NT2/D1 (cell line): ENCODE measurements at regions not wholly inside any gene's neighbourhood (a gene's known extent, or its start where the extent isn't known, plus 50 kb on each side); places are given as distances from the start of the nearest gene placed in this dataset.
"Not testable (repeated sequence)": the region's sequence is repeated elsewhere in the genome, so short reads cannot be mapped to it uniquely, and the experiment has no call there.

Source experiments
- DNase-seq: peaks from one replicate; pipeline ENCODE4 v3.0.0-alpha.2; 2011; ENCODE audit warnings: low read depth, low spot score
- H3K27me3 ChIP-seq: 2 replicates; pipeline ENCODE4 v1.6.0; 2011; ENCODE audit warnings: mild to moderate bottlenecking; ENCODE audit not compliant: insufficient read length, insufficient read depth
- H3K36me3 ChIP-seq: 2 replicates; pipeline ENCODE4 v1.6.1; 2011; ENCODE audit warnings: mild to moderate bottlenecking, low read length, mixed read lengths; ENCODE audit not compliant: insufficient read depth, insufficient read length
- H3K4me1 ChIP-seq: 2 replicates; pipeline ENCODE4 v1.5.1; 2011; ENCODE audit not compliant: insufficient read depth, insufficient read length
- H3K4me3 ChIP-seq: 2 replicates; pipeline ENCODE4 v1.5.1; 2011; ENCODE audit warnings: low read depth; ENCODE audit not compliant: insufficient read length
- H3K9ac ChIP-seq: 2 replicates; pipeline ENCODE4 v1.6.0; 2011; ENCODE audit warnings: low read depth; ENCODE audit not compliant: insufficient read length
- H3K9me3 ChIP-seq: 2 replicates; pipeline ENCODE4 v1.5.1; 2011; ENCODE audit warnings: mild to moderate bottlenecking, low read length; ENCODE audit not compliant: insufficient read depth
- SUZ12 ChIP-seq: IDR thresholded peaks from 2 replicates; pipeline ENCODE4 v1.6.1; 2011; ENCODE audit not compliant: insufficient read length, insufficient read depth; ENCODE audit errors: extremely low read depth
- YY1 ChIP-seq: IDR thresholded peaks from 2 replicates; pipeline ENCODE4 v1.6.1; 2011; ENCODE audit not compliant: insufficient read length, insufficient read depth
- ZNF274 ChIP-seq: IDR thresholded peaks from 2 replicates; pipeline ENCODE4 v1.6.1; 2011; ENCODE audit warnings: mild to moderate bottlenecking, low read depth, low read length

DNA sequence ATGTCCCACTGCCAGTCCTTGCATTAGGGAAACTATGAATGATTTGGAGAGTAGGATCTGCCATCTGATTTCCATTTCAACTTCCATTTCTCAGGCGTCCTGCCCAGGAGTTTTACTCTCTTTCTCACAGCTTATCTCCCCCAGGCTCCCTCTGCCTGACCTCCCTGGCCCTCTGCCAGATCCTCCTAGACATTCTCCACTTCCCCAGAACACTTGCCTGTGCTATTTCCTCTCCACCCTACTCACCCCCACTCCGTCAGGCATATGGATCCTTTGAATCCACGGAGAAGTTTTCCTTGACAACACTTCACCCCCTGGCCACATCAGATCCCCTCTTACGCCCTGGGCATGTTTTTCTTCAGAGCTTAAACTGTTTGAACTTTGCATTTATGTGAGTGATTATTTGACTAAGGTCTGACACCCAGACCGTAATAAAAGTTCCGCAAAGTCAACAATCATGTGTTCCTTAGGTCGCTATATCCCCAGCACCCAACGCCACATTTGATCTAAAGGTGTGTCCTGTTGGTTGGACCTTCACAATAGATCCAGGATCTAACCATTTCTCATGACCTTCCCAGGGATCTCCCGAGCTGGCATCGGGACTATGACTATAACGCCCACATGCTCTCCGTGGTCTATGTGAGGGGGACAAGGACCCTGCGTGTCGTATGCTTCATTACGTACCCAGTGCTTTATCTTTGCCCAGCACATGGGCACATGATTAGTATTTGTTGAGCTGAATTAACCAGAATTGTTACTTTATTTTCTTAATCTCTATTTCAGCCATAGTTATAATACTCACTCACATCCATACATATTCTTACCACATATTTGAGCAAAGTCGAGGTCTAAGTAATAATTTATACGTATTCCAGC lies 255.8 kb upstream of the FOXN3 start:
- no peaks in the 10 kb centered on the region for H3K36me3 ChIP-seq
- DNase-seq = no peak
- no peak overlapping the region for H3K9ac ChIP-seq
- TF ChIP-seq SUZ12 (no peak), ZNF274 (no peak), YY1 (no peak)
- no peaks in the 10 kb centered on the region for H3K9me3 ChIP-seq
- no peaks in the 10 kb centered on the region for H3K4me1 ChIP-seq
- no peak overlapping the region for H3K4me3 ChIP-seq
- H3K27me3 ChIP-seq = no peaks in the 10 kb centered on the region

GRCh38 chr14:89669193-89669592 lies 252.2 kb upstream of the FOXN3 start:
- no peak for DNase-seq
- Histone ChIP-seq H3K9ac (no peak overlapping the region), H3K9me3 (no peaks in the 10 kb centered on the region), H3K4me1 (no peaks in the 10 kb centered on the region), H3K36me3 (no peaks in the 10 kb centered on the region), H3K4me3 (no peak overlapping the region), H3K27me3 (no peaks in the 10 kb centered on the region)
- no peak for TF ChIP-seq ZNF274
- no peak for TF ChIP-seq SUZ12
- TF ChIP-seq YY1 = no peak

DNA sequence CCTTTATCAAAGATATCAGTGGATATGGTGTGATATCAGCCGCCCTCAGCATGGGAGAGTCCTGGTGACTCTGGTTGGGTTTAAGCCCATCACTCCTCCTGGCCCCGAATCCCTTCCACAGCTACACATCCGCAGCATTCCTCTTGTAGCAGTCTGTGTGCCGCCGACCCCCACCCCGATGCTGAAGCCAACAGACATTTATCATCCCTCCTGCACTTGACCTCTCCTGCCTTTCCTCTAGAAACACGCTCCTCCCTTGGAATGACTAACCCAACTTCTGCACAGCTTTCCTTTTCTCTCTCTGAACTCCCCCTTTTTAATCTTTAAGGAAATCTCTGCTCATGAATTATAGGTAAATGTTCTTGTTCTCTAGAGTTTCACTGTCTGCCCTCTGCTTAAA lies 250.9 kb upstream of the FOXN3 start:
- TF ChIP-seq SUZ12 = no peak
- TF ChIP-seq YY1 = no peak
- no peak for TF ChIP-seq ZNF274
- Histone ChIP-seq H3K9me3 (no peaks in the 10 kb centered on the region), H3K36me3 (no peaks in the 10 kb centered on the region), H3K4me1 (no peaks in the 10 kb centered on the region), H3K4me3 (no peak overlapping the region), H3K9ac (no peak overlapping the region), H3K27me3 (no peaks in the 10 kb centered on the region)
- no peak for DNase-seq

- DNase-seq, H3K27me3 ChIP-seq, H3K4me3 ChIP-seq, H3K9me3 ChIP-seq, H3K9ac ChIP-seq, H3K4me1 ChIP-seq, H3K36me3 ChIP-seq: not testable (repeated sequence)
Measured at GRCh38 chr14:89665300-89666081, 248.5 kb upstream of the FOXN3 start.

DNA sequence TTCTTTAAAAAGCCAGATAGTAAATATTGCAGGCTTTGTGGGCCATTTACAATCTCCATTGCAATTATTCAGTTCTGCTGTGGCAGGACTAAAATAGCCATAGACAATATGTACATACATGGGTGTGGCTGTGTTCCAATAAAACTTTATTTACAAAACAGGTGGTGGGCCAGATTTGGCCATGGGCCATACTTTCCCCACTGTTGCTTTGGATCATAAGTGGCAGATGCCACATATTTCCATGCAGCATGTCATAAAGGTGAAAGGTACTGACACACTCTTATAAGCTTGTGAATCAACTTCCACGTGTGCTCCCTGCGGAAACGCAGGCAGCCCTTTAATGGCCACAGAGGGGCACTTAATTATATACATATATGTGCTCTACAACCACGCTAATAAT lies 244.4 kb upstream of the FOXN3 start:
- H3K9ac ChIP-seq = no peak overlapping the region

DNA sequence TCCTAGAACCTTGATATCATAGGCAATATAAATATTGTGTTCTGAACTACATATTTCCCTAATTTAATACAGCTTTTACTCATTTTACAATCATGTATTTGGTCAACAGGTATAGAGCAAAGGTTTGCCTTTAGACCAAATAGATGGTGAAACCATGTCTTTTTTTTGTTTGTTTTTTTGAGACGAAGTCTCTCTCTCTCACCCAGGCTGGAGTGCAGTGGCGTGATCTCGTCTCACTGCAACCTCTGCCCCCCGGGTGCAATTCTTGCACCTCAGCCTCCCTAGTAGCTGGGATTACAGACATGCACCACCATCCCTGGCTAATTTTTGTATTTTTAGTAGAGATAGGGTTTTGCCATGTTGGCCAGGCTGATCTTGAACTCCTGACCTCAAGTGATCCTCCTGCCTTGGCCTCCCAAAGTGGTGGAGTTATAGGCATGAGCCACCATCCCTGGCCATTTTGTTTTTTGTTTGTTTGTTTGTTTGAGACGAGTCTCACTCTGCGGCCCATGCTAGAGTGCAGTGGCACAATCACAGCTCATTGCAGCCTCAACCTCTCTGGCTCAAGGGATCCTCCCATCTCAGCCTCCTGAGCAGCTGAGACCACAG lies 243.7 kb upstream of the FOXN3 start:
- not testable (repeated sequence) for H3K4me3 ChIP-seq, H3K9ac ChIP-seq, DNase-seq, H3K9me3 ChIP-seq, H3K36me3 ChIP-seq, H3K27me3 ChIP-seq, H3K4me1 ChIP-seq

More for the DNA sequence above, 244.4 kb upstream of the FOXN3 start:
- no peaks in the 10 kb centered on the region for H3K36me3 ChIP-seq
- H3K4me1 ChIP-seq = no peaks in the 10 kb centered on the region
- no peak for DNase-seq
- no peak overlapping the region for H3K4me3 ChIP-seq
- no peaks in the 10 kb centered on the region for H3K27me3 ChIP-seq
- TF ChIP-seq YY1 (no peak), ZNF274 (no peak), SUZ12 (no peak)
- peaks cover 2% of the 10 kb centered on the region; the same call in 1 of the 2 replicates for H3K9me3 ChIP-seq

DNA sequence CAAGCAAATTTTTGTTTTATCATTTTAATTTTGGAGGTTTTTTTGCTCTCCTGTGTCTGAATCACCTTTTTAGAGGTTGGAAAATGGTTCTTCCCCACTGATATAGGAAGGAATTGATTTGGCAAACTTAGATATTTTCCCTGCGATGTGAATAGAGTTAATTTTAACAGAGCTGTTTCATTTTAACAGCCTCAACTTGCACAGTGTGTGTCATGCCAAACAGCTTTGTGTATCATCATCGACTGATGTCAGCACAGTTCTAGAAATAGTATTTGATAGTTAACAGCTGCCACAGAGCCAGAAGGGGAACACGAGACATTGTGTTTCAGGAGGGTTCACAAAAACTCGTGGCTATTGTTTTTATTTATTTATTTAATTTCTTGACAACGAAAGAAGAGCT lies 243.1 kb upstream of the FOXN3 start:
- no peak overlapping the region for H3K4me3 ChIP-seq
- TF ChIP-seq YY1 (no peak), ZNF274 (no peak), SUZ12 (no peak)
- no peaks in the 10 kb centered on the region for H3K27me3 ChIP-seq
- no peaks in the 10 kb centered on the region for H3K36me3 ChIP-seq
- H3K9me3 ChIP-seq = peaks cover 5% of the 10 kb centered on the region; the same call in 1 of the 2 replicates
- no peaks in the 10 kb centered on the region for H3K4me1 ChIP-seq
- no peak overlapping the region for H3K9ac ChIP-seq
- no peak for DNase-seq
